Progenitor cell of endocrine pancreas (in vitro differentiated cells): ENCODE measurements at regions not wholly inside any gene's neighbourhood (a gene's known extent, or its start where the extent isn't known, plus 50 kb on each side); places are given as distances from the start of the nearest gene placed in this dataset.

Experiments
- DNase-seq: peaks from one replicate; pipeline ENCODE4 v3.0.0; 2021; ENCODE audit warnings: low spot score; ENCODE audit not compliant: unreplicated experiment
- H3K27ac Mint-ChIP-seq: 2 replicates; pipeline ENCODE4 v1.8.0; 2021; ENCODE audit warnings: mild to moderate bottlenecking, moderate library complexity, mixed read lengths
- H3K27me3 Mint-ChIP-seq: 2 replicates; pipeline ENCODE4 v1.8.0; 2021; ENCODE audit warnings: mixed read lengths
- H3K36me3 Mint-ChIP-seq: 2 replicates; pipeline ENCODE4 v1.8.0; 2022; ENCODE audit warnings: mixed read lengths; ENCODE audit not compliant: insufficient read depth
- H3K4me1 Mint-ChIP-seq: 2 replicates; pipeline ENCODE4 v1.8.0; 2021; ENCODE audit warnings: low read depth, mixed read lengths
- H3K4me3 Mint-ChIP-seq: 2 replicates; pipeline ENCODE4 v1.8.0; 2021; ENCODE audit warnings: low read depth, mild to moderate bottlenecking, moderate library complexity, mixed read lengths
- H3K9me3 Mint-ChIP-seq: 2 replicates; pipeline ENCODE4 v1.8.0; 2021; ENCODE audit warnings: low read depth, mixed read lengths
- TF ChIP-seq, protein P1 (sequence below): fragments of 200-600 bp; sonication (generic); IDR thresholded peaks from one replicate; pipeline ENCODE4 v1.5.0; 2021; ENCODE audit warnings: antibody characterized with exemption, mild to moderate bottlenecking; ENCODE audit not compliant: unreplicated experiment

- no peak overlapping the region for H3K27ac Mint-ChIP-seq
- H3K4me3 Mint-ChIP-seq, result no peak overlapping the region
- no peaks in the 10 kb centered on the region for H3K9me3 Mint-ChIP-seq
- TF ChIP-seq, protein P1, sequence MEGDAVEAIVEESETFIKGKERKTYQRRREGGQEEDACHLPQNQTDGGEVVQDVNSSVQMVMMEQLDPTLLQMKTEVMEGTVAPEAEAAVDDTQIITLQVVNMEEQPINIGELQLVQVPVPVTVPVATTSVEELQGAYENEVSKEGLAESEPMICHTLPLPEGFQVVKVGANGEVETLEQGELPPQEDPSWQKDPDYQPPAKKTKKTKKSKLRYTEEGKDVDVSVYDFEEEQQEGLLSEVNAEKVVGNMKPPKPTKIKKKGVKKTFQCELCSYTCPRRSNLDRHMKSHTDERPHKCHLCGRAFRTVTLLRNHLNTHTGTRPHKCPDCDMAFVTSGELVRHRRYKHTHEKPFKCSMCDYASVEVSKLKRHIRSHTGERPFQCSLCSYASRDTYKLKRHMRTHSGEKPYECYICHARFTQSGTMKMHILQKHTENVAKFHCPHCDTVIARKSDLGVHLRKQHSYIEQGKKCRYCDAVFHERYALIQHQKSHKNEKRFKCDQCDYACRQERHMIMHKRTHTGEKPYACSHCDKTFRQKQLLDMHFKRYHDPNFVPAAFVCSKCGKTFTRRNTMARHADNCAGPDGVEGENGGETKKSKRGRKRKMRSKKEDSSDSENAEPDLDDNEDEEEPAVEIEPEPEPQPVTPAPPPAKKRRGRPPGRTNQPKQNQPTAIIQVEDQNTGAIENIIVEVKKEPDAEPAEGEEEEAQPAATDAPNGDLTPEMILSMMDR, result no peak
- H3K27me3 Mint-ChIP-seq, result no peaks in the 10 kb centered on the region
- no peaks in the 10 kb centered on the region for H3K4me1 Mint-ChIP-seq
- no peaks in the 10 kb centered on the region for H3K36me3 Mint-ChIP-seq
- DNase-seq, result no peak
Observed at GRCh38 chr2:4507661-4508060, 804.3 kb downstream of the DCDC2C start.

DNA sequence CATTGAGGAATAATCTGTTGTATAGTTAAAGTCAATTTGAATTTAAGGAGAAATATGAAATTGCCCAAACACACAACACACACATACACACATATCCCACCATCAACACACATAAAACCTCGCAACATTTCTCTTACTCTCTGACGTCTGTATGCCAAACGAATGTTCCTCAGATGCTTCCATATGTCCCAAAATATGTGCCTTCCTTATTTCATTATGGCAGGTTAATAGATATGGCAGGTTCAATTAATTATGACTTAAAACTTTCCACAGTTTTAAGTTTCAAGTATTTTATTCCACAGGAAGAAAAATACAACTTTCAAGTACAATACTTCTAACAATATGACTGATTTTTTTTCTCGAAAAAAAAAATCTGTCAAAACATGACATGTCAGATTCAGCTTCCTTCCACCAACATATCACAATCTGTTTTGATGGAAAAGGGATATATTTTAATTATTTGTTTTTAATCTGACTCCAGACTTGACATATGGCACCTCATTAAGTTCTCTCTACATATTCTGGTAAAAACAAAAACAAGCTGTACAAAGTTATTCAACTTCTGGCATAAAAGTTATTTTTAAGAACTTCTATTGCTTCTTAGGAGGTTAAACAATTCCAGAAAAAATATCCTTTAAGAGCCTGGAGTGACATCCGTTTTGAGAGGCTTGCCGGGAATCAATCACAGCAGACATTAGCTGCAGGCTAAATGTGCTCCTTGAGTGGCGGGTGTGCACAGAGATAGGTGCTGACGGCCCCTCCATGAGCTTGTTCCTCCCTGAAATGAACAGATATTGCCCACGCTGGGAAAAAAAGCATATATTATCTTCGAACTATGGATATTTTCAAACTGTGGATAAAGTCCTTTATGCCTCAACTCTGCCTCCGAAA is 812.7 kb downstream of the DCDC2C start:
- Mint-ChIP-seq H3K4me1 (no peaks in the 10 kb centered on the region), H3K9me3 (no peaks in the 10 kb centered on the region), H3K4me3 (no peak overlapping the region), H3K36me3 (no peaks in the 10 kb centered on the region), H3K27ac (no peak overlapping the region), H3K27me3 (no peaks in the 10 kb centered on the region)
- DNase-seq, result no peak
- TF ChIP-seq, protein P1, result no peak

DNA sequence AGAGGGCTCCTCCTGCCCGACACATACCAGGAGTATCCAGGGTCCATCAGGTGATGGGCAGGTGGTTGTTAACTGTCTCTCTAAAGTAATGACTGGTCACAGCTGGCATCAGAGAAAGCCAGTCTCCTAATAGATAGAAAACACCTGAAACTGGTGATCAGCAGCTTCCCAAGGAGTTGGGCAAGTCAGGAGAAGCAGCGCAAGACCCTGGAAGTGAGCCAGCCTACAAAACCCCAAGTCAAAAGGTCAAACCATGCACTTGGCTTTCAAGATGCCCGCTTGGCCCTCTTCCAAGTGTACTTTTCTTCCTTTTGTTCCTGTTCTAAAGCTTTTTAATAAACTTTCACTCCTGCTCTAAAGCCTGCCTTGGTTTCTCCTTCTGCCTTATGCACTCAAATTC is 815.2 kb downstream of the DCDC2C start:
- TF ChIP-seq, protein P1, result no peak
- no peaks in the 10 kb centered on the region for H3K9me3 Mint-ChIP-seq
- H3K4me1 Mint-ChIP-seq, result no peaks in the 10 kb centered on the region
- H3K4me3 Mint-ChIP-seq, result no peak overlapping the region
- H3K27me3 Mint-ChIP-seq, result no peaks in the 10 kb centered on the region
- no peak overlapping the region for H3K27ac Mint-ChIP-seq
- no peak for DNase-seq
- H3K36me3 Mint-ChIP-seq, result no peaks in the 10 kb centered on the region

- H3K27ac Mint-ChIP-seq, result no peak overlapping the region
- H3K9me3 Mint-ChIP-seq, result no peaks in the 10 kb centered on the region
- DNase-seq, result no peak
- no peaks in the 10 kb centered on the region for H3K27me3 Mint-ChIP-seq
- H3K36me3 Mint-ChIP-seq, result no peaks in the 10 kb centered on the region
- no peaks in the 10 kb centered on the region for H3K4me1 Mint-ChIP-seq
- no peak overlapping the region for H3K4me3 Mint-ChIP-seq
- TF ChIP-seq, protein P1, result no peak
Observed at GRCh38 chr2:4522498-4523421, 819.4 kb downstream of the DCDC2C start.

DNA sequence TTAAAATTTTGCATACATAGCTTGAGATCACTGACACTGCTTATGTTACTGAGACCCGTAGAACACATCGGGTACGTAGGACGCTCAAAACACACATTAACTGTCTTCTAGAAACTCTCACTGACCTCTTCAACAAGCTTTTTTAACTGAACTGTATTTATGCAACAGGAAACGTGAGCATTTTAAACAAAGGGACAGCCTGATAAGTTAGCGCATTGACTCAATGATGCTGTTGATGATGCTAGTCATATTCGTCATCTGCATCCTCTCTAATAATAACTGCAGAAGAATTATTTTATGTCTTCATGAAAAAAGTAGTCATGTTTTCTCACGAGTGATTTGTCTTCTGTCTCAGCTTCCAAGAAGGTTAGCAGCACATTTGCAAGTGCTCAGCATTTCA is 824.0 kb downstream of the DCDC2C start:
- Mint-ChIP-seq H3K27me3 (no peaks in the 10 kb centered on the region), H3K27ac (no peak overlapping the region), H3K9me3 (no peaks in the 10 kb centered on the region), H3K36me3 (no peaks in the 10 kb centered on the region), H3K4me1 (no peaks in the 10 kb centered on the region), H3K4me3 (no peak overlapping the region)
- TF ChIP-seq, protein P1, result no peak
- DNase-seq, result no peak
